Prostate gland (tissue), 2 donors: ENCODE measurements at regions not wholly inside any gene's neighbourhood (a gene's known extent, or its start where the extent isn't known, plus 50 kb on each side); places are given as distances from the start of the nearest gene placed in this dataset.
A peak's percentile ranks its signal among the peaks of the same experiment; 100 is the strongest.

ENCODE experiments used
- DNase-seq: peaks from one replicate; pipeline ENCODE4 v3.0.0-alpha.2; 2019; ENCODE audit warnings: low spot score
- H3K27ac ChIP-seq, 2 donors: fragments of 200-600 bp; sonication (generic); 2 replicates each; pipeline ENCODE4 v1.5.1; 2017 to 2019
- H3K27me3 ChIP-seq: fragments of 200-600 bp; sonication (generic); replicated peaks from 2 replicates; pipeline ENCODE4 v1.5.1; 2019; ENCODE audit not compliant: insufficient read depth
- H3K36me3 ChIP-seq, 2 donors: fragments of 200-600 bp; sonication (generic); 1 replicate in 1 of 2; 2 replicates in 1 of 2; pipeline versions ENCODE4 v1.5.1 to v1.8.1; 2017 to 2019
- H3K4me1 ChIP-seq: fragments of 200-600 bp; sonication (generic); replicated peaks from 2 replicates; pipeline ENCODE4 v1.5.1; 2019
- H3K4me3 ChIP-seq, 2 donors: fragments of 200-600 bp; sonication (generic); 2 replicates each; pipeline ENCODE4 v1.5.1; 2017 to 2019
- H3K9me3 ChIP-seq: fragments of 200-600 bp; sonication (generic); 2 replicates; pipeline ENCODE4 v1.5.1; 2017
- CTCF ChIP-seq, 4 experiments: fragments of 200-600 bp in 2 of 4; fragments of 450-650 bp in 2 of 4; sonication (generic) in 2 of 4; IDR thresholded peaks; 1 replicate in 3 of 4; 2 replicates in 1 of 4; pipeline ENCODE4 v1.5.1; 2016 to 2019; ENCODE audit warnings: antibody characterized with exemption in 4 of 4, mild to moderate bottlenecking in 2 of 4, moderate library complexity in 2 of 4
- POLR2A ChIP-seq: fragments of 450-650 bp; IDR thresholded peaks from one replicate; pipeline ENCODE4 v1.6.1; 2016; ENCODE audit warnings: antibody characterized with exemption, mild to moderate bottlenecking
- POLR2AphosphoS5 ChIP-seq: sonication (generic); formaldehyde crosslinking; IDR thresholded peaks from one replicate; pipeline ENCODE4 v1.6.1; 2017; ENCODE audit warnings: antibody characterized with exemption
- WGBS: methylation state at CpG from one replicate; pipeline ENCODE4 v1.1.5; 2018; 5-methylcytosine and 5-hydroxymethylcytosine counted together
- intact Hi-C: fragments of 100-400 bp; cut with DNase I; formaldehyde crosslinking; loops from one replicate; pipeline ENCODE4 v1.14.2; 2022

- WGBS, result 36% methylated on average over 2 of the region's 2 CpGs
- intact Hi-C loops, result no loop called here
- TF ChIP-seq CTCF (IDR thresholded peaks at IDR 0.05) (no peak), POLR2A (no peak), POLR2AphosphoS5 (no peak)
- Histone ChIP-seq H3K4me1 (no peaks in the 10 kb centered on the region), H3K4me3 (no peak overlapping the region), H3K36me3 (no peaks in the 10 kb centered on the region), H3K27me3 (no peaks in the 10 kb centered on the region), H3K27ac (no peak overlapping the region), H3K9me3 (no peaks in the 10 kb centered on the region)
- no peak for DNase-seq
Observed at GRCh38 chr9:103243553-103243952, 248.4 kb downstream of the CYLC2 start.

GRCh38 chr9:103245369-103245768, 250.2 kb downstream of the CYLC2 start:
- WGBS, result 24% methylated on average over 1 of the region's 1 CpG
- no peaks in the 10 kb centered on the region for H3K4me1 ChIP-seq
- no peak overlapping the region for H3K4me3 ChIP-seq
- H3K27me3 ChIP-seq, result no peaks in the 10 kb centered on the region
- DNase-seq, result no peak
- TF ChIP-seq POLR2AphosphoS5 (no peak), POLR2A (no peak), CTCF (IDR thresholded peaks at IDR 0.05) (no peak)
- intact Hi-C loops, result no loop called here
- H3K9me3 ChIP-seq, result no peaks in the 10 kb centered on the region
- H3K27ac ChIP-seq, result no peak overlapping the region
- H3K36me3 ChIP-seq, result no peaks in the 10 kb centered on the region

GRCh38 chr9:103261951-103262350, 266.8 kb downstream of the CYLC2 start:
- Histone ChIP-seq H3K4me3 (no peak overlapping the region), H3K27ac (no peak overlapping the region), H3K27me3 (no peaks in the 10 kb centered on the region), H3K36me3 (no peaks in the 10 kb centered on the region), H3K4me1 (no peaks in the 10 kb centered on the region), H3K9me3 (peaks cover 3% of the 10 kb centered on the region)
- TF ChIP-seq POLR2AphosphoS5, result no peak
- TF ChIP-seq POLR2A, result no peak
- no peak for TF ChIP-seq CTCF (IDR thresholded peaks at IDR 0.05)
- WGBS, result 48% methylated on average over 2 of the region's 2 CpGs
- no peak for DNase-seq
- intact Hi-C loops, result no loop called here

- H3K9me3 ChIP-seq, result no peaks in the 10 kb centered on the region
- peak; percentile 11 for DNase-seq
- H3K4me3 ChIP-seq, result no peak overlapping the region
- H3K27me3 ChIP-seq, result no peaks in the 10 kb centered on the region
- peak overlapping the region in 1 of 2 donors; percentile 78 for H3K27ac ChIP-seq
- WGBS, result 22% methylated on average over 5 of the region's 5 CpGs
- TF ChIP-seq POLR2AphosphoS5, result peak; percentile 75
- no peak for TF ChIP-seq CTCF (IDR thresholded peaks at IDR 0.05)
- no peaks in the 10 kb centered on the region for H3K4me1 ChIP-seq
- no peaks in the 10 kb centered on the region for H3K36me3 ChIP-seq
- intact Hi-C loops, result no loop called here
Observed at GRCh38 chr9:103266064-103266463, 270.9 kb downstream of the CYLC2 start.

- H3K4me3 ChIP-seq, result no peak overlapping the region
- no peak for DNase-seq
- H3K4me1 ChIP-seq, result no peaks in the 10 kb centered on the region
- H3K9me3 ChIP-seq, result no peaks in the 10 kb centered on the region
- TF ChIP-seq POLR2AphosphoS5 (no peak), CTCF (IDR thresholded peaks at IDR 0.05) (no peak), POLR2A (no peak)
- intact Hi-C loops, result no loop called here
- H3K36me3 ChIP-seq, result no peaks in the 10 kb centered on the region
- H3K27ac ChIP-seq, result no peak overlapping the region
- WGBS, result 80% methylated on average over 4 of the region's 4 CpGs
- no peaks in the 10 kb centered on the region for H3K27me3 ChIP-seq
Observed at GRCh38 chr9:103277240-103277639, 282.1 kb downstream of the CYLC2 start.
